ENCODE measurements at regions not wholly inside any gene's neighbourhood (a gene's known extent, or its start where the extent isn't known, plus 50 kb on each side); places are given as distances from the start of the nearest gene placed in this dataset.

- FAIRE-seq (peak; percentile 6), DNase-seq (ENCODE audit: insufficient read length, low spot score) (no peak)
- TF ChIP-seq POLR2A (IDR thresholded peaks at IDR 0.05; ENCODE audit: low read depth, low read length): no peak
Observed at GRCh38 chr15:35720019-35720418, 174.1 kb upstream of the DPH6 start.

- TF ChIP-seq POLR2A (IDR thresholded peaks at IDR 0.05; ENCODE audit: low read depth, low read length): no peak
- FAIRE-seq (no peak), DNase-seq (ENCODE audit: insufficient read length, low spot score) (no peak)
Observed at GRCh38 chr15:35720984-35721383, 175.0 kb upstream of the DPH6 start.

- DNase-seq (ENCODE audit: insufficient read length, low spot score) (no peak), FAIRE-seq (no peak)
Observed at GRCh38 chr15:35721751-35722150, 175.8 kb upstream of the DPH6 start.

GRCh38 chr15:35722501-35722900, 176.5 kb upstream of the DPH6 start:
- FAIRE-seq (no peak), DNase-seq (ENCODE audit: insufficient read length, low spot score) (no peak)
- no peak for TF ChIP-seq POLR2A (IDR thresholded peaks at IDR 0.05; ENCODE audit: low read depth, low read length)

More at GRCh38 chr15:35721751-35722150, 175.8 kb upstream of the DPH6 start:
- no peak for TF ChIP-seq POLR2A (IDR thresholded peaks at IDR 0.05; ENCODE audit: low read depth, low read length)

GRCh38 chr15:35723120-35723847, 177.3 kb upstream of the DPH6 start:
- DNase-seq (ENCODE audit: insufficient read length, low spot score) (no peak), FAIRE-seq (no peak)
- TF ChIP-seq POLR2A (IDR thresholded peaks at IDR 0.05; ENCODE audit: low read depth, low read length): no peak

- FAIRE-seq: no peak
- no peak for DNase-seq (ENCODE audit: insufficient read length, low spot score)
- TF ChIP-seq POLR2A (IDR thresholded peaks at IDR 0.05; ENCODE audit: low read depth, low read length): no peak
Observed at GRCh38 chr15:35723852-35724251, 177.9 kb upstream of the DPH6 start.

DNA sequence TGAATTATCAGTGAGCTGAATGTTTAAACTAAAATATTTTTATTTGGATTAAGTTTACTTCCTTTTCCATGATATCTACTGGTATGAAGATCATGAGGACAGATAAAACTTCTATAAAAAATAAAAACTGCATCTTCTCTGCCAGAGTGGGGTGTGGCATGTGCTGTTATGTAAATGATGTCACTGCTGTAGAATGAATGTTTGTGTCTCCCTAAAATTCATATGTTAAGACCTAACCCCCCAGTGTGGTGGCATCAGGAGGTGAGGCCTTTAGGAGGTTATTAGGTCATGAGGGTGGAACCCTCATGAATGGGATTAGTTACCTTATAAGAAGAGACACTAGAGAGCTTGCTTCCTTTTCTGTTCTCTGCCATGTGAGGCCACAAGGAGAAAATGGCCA, 178.7 kb upstream of the DPH6 start:
- TF ChIP-seq POLR2A (IDR thresholded peaks at IDR 0.05; ENCODE audit: low read depth, low read length): no peak
- FAIRE-seq (no peak), DNase-seq (ENCODE audit: insufficient read length, low spot score) (no peak)

- DNase-seq (ENCODE audit: insufficient read length, low spot score) (no peak), FAIRE-seq (peak; percentile 81)
- TF ChIP-seq POLR2A (IDR thresholded peaks at IDR 0.05; ENCODE audit: low read depth, low read length): no peak
Observed at GRCh38 chr15:35725353-35725752, 179.4 kb upstream of the DPH6 start.

DNA sequence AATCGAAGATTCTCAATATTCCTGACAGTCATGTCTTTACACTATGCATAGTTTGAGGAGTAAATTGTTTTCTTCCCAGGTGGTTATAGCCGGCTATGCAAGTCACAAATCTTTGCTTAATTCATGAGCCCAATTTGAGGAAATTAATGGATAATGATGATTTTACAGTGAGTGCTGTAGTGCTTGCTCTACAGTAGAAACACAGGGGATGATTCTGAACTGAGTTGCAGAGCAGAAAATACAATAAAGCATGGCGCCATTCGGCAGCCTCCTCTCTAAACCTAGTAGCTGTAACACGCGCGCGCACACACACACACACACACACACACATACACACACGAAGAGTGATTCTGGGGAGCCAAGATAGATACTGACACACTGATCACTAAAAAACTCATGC, 181.7 kb upstream of the DPH6 start:
- DNase-seq (ENCODE audit: insufficient read length, low spot score) (no peak), FAIRE-seq (no peak)
- TF ChIP-seq POLR2A (IDR thresholded peaks at IDR 0.05; ENCODE audit: low read depth, low read length): no peak

GRCh38 chr15:35728219-35728940, 182.4 kb upstream of the DPH6 start:
- DNase-seq (ENCODE audit: insufficient read length, low spot score) (no peak), FAIRE-seq (no peak)
- TF ChIP-seq POLR2A (IDR thresholded peaks at IDR 0.05; ENCODE audit: low read depth, low read length): no peak

DNA sequence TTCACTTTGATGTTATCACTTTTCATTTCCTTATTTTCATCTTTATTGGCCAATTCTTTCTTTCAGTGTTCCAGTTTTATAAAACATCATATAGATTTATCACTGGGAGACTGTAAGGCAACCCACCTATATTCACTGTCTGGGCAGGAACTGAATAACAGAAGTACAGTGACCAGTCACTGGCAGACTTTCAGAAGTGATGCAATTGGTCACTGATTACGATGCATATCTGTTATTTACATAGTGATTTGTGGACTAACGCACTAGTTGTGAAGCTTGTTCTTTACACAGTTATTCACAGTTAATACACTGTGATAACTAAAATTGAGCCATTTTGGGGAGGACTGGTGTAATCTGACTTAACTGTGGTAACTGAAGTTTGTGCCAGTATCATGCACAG, 190.2 kb upstream of the DPH6 start:
- TF ChIP-seq POLR2A (IDR thresholded peaks at IDR 0.05; ENCODE audit: low read depth, low read length): no peak
- FAIRE-seq (peak; percentile 71), DNase-seq (ENCODE audit: insufficient read length, low spot score) (no peak)

DNA sequence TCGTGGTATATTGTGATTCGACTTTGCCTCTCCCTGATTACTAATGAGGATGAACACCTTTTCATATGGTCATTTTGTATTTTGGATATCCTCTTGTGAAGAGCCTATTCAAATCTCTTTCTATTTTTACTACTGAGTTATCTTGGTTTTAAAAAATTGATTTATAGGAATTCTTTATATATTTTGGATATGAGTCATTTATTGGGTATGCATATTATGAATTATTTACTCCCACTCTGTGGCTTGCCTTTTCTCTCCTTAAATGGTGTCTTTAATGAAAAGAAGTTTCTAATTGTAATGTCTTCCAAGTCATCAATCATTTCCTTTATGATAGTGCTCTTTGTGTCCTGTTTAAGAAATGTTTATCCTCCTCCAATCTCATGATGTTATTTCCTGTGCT, 191.5 kb upstream of the DPH6 start:
- DNase-seq (ENCODE audit: insufficient read length, low spot score) (no peak), FAIRE-seq (peak; percentile 6)

GRCh38 chr15:35738370-35738769, 192.4 kb upstream of the DPH6 start:
- TF ChIP-seq POLR2A (IDR thresholded peaks at IDR 0.05; ENCODE audit: low read depth, low read length): no peak
- DNase-seq (ENCODE audit: insufficient read length, low spot score) (no peak), FAIRE-seq (peak; percentile 96)

More for the DNA sequence above, 191.5 kb upstream of the DPH6 start:
- no peak for TF ChIP-seq POLR2A (IDR thresholded peaks at IDR 0.05; ENCODE audit: low read depth, low read length)

DNA sequence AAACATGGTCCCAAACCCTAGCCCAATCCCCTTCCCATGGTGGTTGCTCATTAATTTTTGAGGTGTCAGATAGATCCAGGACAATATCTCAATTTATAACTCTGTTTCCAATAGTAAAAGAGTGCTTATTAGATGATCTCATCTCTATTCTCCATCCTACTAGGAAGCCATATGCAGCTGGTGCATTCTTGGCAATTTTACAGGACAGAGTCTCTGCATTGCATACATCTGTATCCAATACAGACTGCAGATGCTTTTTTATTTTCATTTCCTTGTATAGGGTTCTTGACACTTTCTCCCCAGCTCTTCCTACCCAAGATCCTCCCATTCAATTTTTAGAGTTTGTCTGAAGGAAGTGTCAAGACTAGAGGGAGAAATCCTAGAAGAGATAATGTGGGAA, 194.8 kb upstream of the DPH6 start:
- no peak for DNase-seq (ENCODE audit: insufficient read length, low spot score)
- TF ChIP-seq POLR2A (IDR thresholded peaks at IDR 0.05; ENCODE audit: low read depth, low read length): no peak
- FAIRE-seq: no peak

DNA sequence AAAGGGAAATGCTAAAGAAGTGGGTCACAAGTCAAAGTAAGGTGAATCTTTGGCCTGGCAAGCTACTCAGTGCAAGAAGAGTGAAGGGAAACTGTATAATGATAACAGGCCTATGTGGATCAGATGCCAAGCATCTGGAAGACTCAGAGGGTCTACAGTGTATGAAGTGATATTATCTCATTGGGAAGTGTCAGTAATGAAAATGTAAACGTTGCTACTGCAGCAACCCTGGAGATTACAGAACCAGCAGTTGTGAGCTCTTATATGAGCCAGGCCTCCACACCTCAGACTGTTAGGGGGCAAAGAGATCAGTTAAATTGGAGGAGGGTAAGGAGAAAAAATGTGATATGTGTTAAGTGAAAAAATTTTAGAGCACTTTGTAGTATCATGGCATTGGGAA, 195.4 kb upstream of the DPH6 start:
- no peak for DNase-seq (ENCODE audit: insufficient read length, low spot score)
- no peak for TF ChIP-seq POLR2A (IDR thresholded peaks at IDR 0.05; ENCODE audit: low read depth, low read length)
- peak; percentile 15 for FAIRE-seq

All from H54 (cell line).